HFFc6 (cell line): ENCODE measurements at regions not wholly inside any gene's neighbourhood (a gene's known extent, or its start where the extent isn't known, plus 50 kb on each side); places are given as distances from the start of the nearest gene placed in this dataset.

Experiments used
- DNase-seq: peaks from one replicate; pipeline ENCODE4 v3.0.0-alpha.2; 2018
- H3K27ac Mint-ChIP-seq: 2 replicates; pipeline ENCODE4 v1.8.0; 2020; ENCODE audit warnings: mild to moderate bottlenecking, mixed read lengths
- H3K27me3 Mint-ChIP-seq: 2 replicates; pipeline ENCODE4 v1.8.0; 2021; ENCODE audit warnings: mild to moderate bottlenecking, moderate library complexity, mixed read lengths; ENCODE audit not compliant: insufficient read depth
- H3K36me3 Mint-ChIP-seq: 2 replicates; pipeline ENCODE4 v1.8.0; 2021; ENCODE audit warnings: low read depth, mixed read lengths
- H3K4me1 Mint-ChIP-seq: 2 replicates; pipeline ENCODE4 v1.8.0; 2020; ENCODE audit warnings: low read depth, mixed read lengths
- H3K4me3 Mint-ChIP-seq: 2 replicates; pipeline ENCODE4 v1.8.0; 2020; ENCODE audit warnings: mild to moderate bottlenecking, moderate library complexity, mixed read lengths
- H3K9me3 Mint-ChIP-seq: 2 replicates; pipeline ENCODE4 v1.8.0; 2020; ENCODE audit warnings: mild to moderate bottlenecking, mixed read lengths
- CTCF ChIP-seq: fragments of 200-600 bp; sonication (generic); IDR thresholded peaks from 2 replicates; pipeline ENCODE4 v1.5.0; 2021; ENCODE audit warnings: antibody characterized with exemption, mild to moderate bottlenecking

DNA sequence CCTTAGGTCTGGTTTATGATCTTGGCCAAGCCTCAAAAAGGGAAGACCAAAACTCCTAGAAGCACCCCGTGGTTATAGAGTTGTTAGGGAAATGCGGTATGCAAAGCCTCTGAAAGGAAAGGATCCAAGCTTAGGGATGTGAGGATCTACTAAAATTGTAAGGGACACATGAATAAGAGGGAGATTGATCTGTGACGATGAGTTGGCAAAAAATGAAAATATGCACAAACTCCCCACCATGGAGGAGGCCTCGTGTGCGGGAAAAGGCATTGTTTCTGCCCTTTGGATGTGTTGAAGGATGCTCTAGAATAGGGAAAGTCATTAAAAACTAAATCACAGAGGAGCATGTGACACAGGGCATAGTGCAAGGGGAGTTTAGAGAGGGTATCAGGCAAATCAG is 88.7 kb upstream of the UBL3 start:
- Mint-ChIP-seq H3K9me3 (no peaks in the 10 kb centered on the region), H3K4me1 (no peaks in the 10 kb centered on the region), H3K27ac (no peak overlapping the region), H3K36me3 (no peaks in the 10 kb centered on the region), H3K27me3 (no peaks in the 10 kb centered on the region; the same call in 1 of the 2 replicates), H3K4me3 (no peak overlapping the region)
- no peak for TF ChIP-seq CTCF
- no peak for DNase-seq

- Mint-ChIP-seq H3K27me3 (no peaks in the 10 kb centered on the region; the same call in 1 of the 2 replicates), H3K27ac (no peak overlapping the region), H3K4me1 (no peaks in the 10 kb centered on the region), H3K36me3 (no peaks in the 10 kb centered on the region), H3K4me3 (no peak overlapping the region), H3K9me3 (no peaks in the 10 kb centered on the region)
- no peak for DNase-seq
- TF ChIP-seq CTCF, result peak; percentile 9; the same call in 1 of the 2 replicates
Measured at GRCh38 chr13:29937841-29938240, 87.4 kb upstream of the UBL3 start.

GRCh38 chr13:29937379-29937778 is 87.0 kb upstream of the UBL3 start:
- no peaks in the 10 kb centered on the region for H3K36me3 Mint-ChIP-seq
- no peaks in the 10 kb centered on the region; the same call in 1 of the 2 replicates for H3K27me3 Mint-ChIP-seq
- no peaks in the 10 kb centered on the region for H3K4me1 Mint-ChIP-seq
- TF ChIP-seq CTCF, result no peak
- DNase-seq, result no peak
- no peak overlapping the region for H3K27ac Mint-ChIP-seq
- no peak overlapping the region for H3K4me3 Mint-ChIP-seq
- H3K9me3 Mint-ChIP-seq, result no peaks in the 10 kb centered on the region

- Mint-ChIP-seq H3K27me3 (no peaks in the 10 kb centered on the region; the same call in 1 of the 2 replicates), H3K36me3 (no peaks in the 10 kb centered on the region), H3K27ac (no peak overlapping the region), H3K4me3 (no peak overlapping the region), H3K9me3 (no peaks in the 10 kb centered on the region), H3K4me1 (no peaks in the 10 kb centered on the region)
- no peak for TF ChIP-seq CTCF
- DNase-seq, result no peak
Measured at GRCh38 chr13:29936956-29937355, 86.5 kb upstream of the UBL3 start.

DNA sequence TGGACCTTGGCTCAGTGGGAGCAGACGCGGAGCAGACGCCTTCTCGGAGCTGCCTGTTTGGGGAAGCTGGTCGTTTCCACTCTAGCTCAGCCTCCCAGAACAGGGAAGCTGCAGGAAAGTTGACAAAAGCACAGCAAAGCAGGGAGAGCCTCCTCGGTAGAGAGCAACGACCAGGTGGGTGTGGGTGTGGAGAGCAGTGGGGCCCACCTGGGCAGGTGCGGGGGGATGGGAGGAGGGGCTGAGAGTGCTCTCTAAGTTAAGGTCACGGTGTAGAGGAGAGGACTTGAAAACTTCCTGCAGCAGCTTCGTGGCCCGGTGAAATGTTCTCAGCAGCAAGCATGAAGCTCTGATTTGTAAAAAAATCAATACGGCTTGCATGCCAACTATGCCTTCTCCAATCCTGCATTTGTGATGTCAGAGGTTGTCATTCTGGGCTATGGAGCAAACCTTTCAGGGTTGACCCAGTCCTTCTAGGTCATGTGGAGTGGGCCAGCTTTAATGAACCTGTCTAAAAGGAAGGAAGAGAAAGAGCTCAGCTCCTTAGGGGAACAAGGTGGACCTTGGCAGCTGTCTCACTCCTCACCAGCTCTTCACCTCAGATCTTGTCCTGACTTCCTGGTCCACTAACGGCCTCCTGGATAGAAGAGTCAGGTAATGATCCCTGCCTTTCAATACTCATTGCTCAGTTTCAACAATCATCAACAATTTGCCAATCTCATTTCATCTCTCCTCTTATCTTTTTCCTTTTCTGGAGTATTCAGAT is 85.8 kb upstream of the UBL3 start:
- Mint-ChIP-seq H3K36me3 (no peaks in the 10 kb centered on the region), H3K4me1 (no peaks in the 10 kb centered on the region), H3K9me3 (no peaks in the 10 kb centered on the region), H3K4me3 (no peak overlapping the region), H3K27ac (no peak overlapping the region), H3K27me3 (no peaks in the 10 kb centered on the region; the same call in 1 of the 2 replicates)
- no peak for TF ChIP-seq CTCF
- no peak for DNase-seq
